IPS DF 4.7 (cell line): ENCODE measurements at regions not wholly inside any gene's neighbourhood (a gene's known extent, or its start where the extent isn't known, plus 50 kb on each side); places are given as distances from the start of the nearest gene placed in this dataset.
"Not testable (repeated sequence)": the region's sequence is repeated elsewhere in the genome, so short reads cannot be mapped to it uniquely, and the experiment has no call there.

Experiments
- DNase-seq: peaks from one replicate; pipeline ENCODE4 v3.0.0-alpha.2; 2013; ENCODE audit warnings: low spot score; ENCODE audit errors: extremely low read depth

DNA sequence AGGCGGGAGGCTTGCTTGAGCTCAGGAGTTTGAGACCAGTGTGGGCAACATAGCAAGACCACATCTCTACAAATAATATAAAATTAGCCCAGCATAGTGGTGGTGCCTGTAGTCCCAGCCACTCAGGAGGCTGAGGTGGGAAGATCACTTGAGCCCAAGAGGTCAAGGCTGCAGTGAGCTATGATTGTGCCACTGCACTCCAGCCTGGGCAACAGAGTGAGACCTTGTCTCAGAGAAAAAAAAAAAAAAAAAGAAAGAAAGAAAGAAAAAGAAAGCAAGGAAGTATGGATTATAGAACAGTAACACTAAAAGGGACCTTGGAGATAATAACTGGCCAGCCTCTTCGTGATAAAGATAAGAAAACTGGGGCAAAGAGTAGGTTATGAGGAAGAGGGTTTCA, 130.4 kb downstream of the PLCE1 start:
- DNase-seq: not testable (repeated sequence)

- DNase-seq: not testable (repeated sequence)
These were observed 131.5 kb downstream of the PLCE1 start for GRCh38 chr10:94125268-94125667.

DNA sequence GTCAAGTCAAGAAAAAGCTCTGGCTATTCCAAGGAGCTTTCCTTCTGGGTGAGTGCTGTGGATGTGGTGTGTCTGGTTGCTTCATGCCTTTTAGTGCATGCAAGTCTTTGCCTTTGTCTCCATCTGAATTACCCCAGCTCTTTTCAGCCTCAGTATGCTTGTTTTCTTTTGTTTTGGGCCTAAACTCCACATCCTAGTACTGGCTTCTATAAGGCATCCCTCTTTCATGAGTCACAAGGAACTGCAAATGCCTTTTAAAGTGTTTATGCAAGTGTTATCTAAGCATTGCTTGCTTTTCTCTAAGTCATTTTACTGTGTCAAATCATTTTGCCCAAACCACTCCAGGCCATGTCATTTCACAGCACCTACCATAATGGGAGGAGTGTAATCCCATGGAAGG, 132.1 kb downstream of the PLCE1 start:
- DNase-seq: no peak

- DNase-seq: no peak
These were observed 135.8 kb downstream of the PLCE1 start for GRCh38 chr10:94129393-94130130.

DNA sequence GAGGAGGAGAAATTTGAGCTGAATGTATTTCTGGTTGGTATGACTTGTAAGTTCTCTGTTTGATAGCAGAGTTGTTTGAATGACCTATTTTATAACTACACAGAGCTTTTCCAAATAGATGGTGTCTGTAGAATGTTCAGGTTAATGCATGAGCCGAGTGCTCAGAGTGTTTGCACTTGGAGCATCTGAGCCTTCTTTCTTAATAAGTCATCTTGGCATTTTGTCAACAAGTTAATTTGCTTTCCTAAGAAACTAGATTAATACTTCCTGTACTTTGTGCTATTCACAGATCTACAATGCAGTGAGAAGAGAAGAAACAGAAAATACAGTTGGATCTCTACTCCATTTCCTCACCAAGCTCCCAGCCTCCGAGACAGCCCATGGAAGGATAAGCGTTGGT, 138.2 kb downstream of the PLCE1 start:
- no peak for DNase-seq

DNA sequence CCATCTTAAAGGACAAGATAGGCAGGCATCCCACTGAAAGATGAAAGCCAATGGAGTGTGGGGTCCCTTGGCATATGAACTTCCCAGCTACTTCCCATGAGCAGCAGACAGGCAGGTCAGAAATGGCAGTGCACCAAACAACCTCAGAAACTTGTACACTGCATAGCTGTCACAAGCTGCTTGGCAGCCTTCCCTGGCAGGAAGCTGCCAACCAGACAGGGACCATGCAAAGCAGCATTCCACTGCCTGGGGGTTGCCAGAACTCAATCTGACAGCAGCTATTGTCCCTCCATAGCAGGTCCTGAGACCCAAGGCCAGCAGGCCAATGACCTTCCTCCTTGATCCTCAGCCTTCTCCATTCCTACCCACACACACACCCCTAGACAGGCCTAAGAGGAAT, 139.5 kb downstream of the PLCE1 start:
- DNase-seq: no peak

DNA sequence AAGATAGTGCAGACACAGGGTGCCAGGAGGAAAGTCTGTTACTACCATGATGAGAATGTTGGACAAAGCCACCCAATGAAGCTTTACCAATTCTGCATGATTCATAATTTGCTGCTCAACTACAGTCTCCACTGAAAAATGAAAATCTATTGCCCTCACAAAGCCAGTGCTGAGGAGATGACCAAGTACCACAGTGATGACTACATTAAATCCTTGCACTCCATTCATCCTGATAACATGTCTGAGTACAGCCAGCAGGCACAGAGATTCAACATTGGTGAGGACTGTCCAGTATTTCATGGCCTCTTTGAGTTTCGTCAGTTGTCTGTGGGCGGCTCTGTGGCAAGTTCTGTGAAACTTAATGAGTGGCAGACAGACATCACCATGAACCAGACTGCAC, 144.0 kb downstream of the PLCE1 start:
- no peak for DNase-seq

DNA sequence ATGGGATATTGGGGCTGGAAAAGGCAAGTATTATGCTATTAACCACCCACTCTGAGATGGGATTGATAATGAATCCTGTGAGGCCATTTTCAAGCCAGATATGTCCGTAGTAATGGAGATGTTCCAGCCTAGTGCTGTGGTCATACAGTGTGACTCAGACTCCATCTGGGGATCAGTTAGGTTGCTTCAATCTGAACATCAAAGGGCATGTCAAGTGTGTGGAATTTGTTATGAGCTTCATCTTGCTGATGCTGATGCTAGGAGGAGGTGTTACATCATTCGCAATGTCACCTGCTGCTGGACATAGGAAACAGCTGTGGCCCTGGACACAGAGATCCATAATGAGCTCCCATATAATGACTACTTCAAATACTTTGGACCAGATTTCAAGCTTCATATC, 144.7 kb downstream of the PLCE1 start:
- no peak for DNase-seq

- DNase-seq: no peak
These were observed 149.5 kb downstream of the PLCE1 start for GRCh38 chr10:94143261-94143660.

- DNase-seq: no peak
These were observed 152.6 kb downstream of the PLCE1 start for GRCh38 chr10:94146313-94146712.

GRCh38 chr10:94146746-94147145, 153.0 kb downstream of the PLCE1 start:
- DNase-seq: no peak

DNA sequence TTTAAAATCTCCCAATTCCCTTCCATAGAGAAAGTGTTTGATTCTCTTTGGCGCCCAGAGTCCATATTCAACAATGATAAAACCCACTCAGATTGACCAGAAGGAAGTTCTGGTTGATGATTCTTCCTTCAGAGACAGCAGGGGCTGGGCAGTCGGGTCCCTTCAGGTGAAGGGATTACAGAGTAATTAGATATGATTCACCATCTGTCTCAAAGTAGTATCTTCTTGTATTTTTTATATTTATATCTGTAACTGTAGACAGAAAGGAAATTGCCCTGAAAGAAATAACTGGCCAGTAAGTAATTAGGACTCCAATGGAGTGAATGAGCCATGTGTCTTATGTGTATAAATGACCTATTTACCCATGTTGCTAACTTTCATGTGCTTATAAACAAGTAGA, 156.0 kb downstream of the PLCE1 start:
- DNase-seq: no peak

DNA sequence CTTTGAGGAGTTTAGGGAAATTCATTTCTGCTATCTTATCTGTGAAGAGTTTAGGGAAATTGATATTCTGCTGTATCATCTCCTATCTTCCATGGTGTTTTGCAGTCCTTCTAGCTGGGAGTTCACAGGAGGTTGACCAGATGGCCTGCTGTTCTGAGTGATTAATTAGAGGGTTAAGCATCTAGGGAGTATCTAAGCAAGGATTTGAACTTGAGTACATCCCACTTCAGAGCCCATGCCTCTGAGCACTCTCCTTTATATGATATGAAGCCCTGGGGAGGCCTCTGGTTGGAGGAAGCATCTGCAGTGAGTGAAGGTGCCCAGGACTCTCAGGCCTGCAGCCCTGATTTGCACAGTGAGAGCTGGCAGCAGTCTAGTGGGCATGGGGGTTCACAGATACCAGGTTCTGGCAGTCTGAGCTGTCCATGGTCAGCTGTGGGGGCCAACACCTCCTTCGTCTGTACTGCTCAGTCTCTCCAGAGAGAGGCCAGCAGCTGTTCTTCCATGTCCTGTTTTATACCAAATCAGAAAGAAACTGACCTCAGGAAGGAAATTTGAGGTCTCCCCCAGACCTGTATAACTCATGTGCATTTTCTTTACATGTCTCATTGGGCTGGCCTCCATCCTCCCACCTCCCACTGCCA, 156.9 kb downstream of the PLCE1 start:
- DNase-seq: no peak

GRCh38 chr10:94155722-94156271, 162.1 kb downstream of the PLCE1 start:
- no peak for DNase-seq

- DNase-seq: no peak
These were observed 162.7 kb downstream of the PLCE1 start for GRCh38 chr10:94156453-94156852.

DNA sequence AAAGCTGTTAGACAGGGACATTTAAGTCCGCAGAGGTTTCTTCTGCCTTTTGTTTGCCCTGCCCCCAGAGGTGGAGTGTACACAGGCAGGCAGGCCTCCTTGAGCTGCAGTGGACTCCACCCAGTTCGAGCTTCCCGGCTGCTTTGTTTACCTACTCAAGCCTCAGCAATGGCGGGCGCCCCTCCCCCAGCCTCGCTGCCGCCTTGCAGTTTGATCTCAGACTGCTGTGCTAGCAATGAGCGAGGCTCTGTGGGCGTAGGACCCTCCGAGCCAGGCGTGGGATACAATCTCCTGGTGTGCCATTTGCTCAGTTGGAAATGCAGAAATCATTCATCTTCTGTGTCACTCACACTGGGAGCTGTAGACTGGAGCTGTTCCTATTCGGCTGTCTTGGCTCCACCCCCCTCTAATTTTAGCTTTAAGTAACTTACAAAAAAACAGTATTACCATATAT, 171.5 kb downstream of the PLCE1 start:
- not testable (repeated sequence) for DNase-seq

DNA sequence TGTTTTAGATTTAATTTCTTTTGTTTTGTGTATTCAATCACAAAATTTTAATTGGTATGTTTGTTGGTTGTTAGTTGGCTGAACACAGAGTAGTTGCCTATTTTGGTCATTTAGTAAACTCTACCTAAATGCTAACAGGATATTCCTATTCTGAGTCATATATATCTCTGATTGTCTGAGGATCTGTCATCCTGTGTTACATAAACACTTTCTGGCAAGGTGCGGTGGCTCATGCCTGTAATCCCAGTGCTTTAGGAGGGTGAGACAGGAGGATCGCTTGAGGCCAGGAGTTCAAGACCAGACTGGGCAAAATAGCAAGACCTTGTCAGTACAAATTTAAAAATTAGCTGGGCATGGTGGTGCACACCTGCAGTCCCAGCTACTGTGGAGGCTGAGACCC, 178.6 kb downstream of the PLCE1 start:
- no peak for DNase-seq

DNA sequence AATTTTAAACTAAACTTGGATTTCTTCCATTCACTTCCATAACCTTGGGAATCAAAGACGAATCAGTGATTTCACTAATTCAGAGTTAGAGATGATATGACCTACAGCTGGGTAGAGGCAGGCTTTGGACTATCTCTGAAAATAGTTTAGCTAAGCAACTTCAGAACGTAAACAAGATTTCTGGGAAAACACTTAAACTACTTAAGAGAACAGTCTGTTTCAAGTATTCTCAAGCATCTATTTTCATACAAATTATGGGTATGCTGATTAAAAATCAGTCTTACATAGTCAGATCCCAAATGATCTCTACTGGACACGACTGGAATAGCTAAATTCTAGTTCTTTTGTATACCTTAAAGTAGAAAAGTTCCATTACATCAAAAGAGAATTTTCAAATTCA, 179.9 kb downstream of the PLCE1 start:
- no peak for DNase-seq

DNA sequence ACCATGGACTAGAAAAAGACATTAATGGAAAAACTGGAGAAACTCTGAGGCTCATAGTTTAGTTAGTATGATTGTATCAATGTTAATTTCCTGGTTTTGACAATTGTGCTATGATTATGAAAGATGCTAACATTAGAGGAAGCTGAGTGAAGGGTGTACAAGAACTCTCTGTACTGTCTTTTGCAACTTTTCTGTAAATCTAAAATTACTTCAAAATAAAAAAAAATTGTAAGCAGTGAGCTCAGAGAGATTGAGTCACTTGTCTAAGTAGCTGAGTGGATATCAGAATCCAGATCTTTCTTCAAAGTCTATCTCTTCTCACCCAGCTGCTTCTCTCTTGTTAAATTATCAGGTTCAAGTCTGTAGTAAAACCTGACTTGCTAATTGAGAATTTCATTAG, 181.1 kb downstream of the PLCE1 start:
- DNase-seq: no peak

DNA sequence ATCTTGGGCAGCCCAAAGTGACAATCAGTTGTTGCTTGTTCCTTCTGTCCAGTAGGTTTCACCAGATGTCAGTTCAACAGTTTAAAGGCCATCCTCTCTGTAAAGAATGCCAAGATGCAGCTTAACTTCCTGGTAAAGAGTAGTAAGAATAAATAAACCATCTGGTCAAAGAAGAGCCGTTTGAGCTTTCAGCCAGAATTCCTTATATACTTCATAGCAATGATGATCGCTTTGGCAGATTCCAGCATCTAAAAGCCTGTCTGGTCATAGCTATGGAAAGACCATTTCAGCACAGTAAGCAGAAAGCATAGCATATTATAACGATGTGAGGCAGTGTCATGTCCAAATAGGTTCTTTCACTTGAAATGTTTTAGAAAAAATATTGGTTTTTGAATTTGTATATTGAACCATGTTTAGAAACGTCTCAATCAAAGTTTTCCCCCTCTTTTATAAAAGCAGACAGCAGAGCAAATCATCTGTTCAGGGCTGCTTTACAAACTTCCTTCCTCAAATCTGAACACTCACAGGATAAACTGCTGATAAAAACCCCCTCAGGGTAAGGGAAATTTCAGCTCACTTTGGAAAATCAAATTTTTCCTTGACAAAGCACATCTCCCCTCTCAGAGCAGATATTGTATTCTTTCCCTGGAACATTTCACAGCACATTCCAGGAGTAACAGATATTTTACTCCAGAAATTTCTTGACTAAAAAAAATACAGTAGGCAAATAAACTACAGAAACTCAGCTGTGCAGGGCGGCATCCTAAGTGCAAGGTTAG, 184.1 kb downstream of the NOC3L start:
- DNase-seq: no peak

- DNase-seq: no peak
These were observed 182.2 kb downstream of the NOC3L start for GRCh38 chr10:94180576-94180975.

- DNase-seq: no peak
These were observed 179.0 kb downstream of the NOC3L start for GRCh38 chr10:94183666-94184264.
